HEK293T (cell line): ENCODE measurements at regions not wholly inside any gene's neighbourhood (a gene's known extent, or its start where the extent isn't known, plus 50 kb on each side); places are given as distances from the start of the nearest gene placed in this dataset.

Experiments
- ARNT ChIP-seq: fragments of 450-650 bp; IDR thresholded peaks from 2 replicates; pipeline ENCODE4 v1.6.1; 2017; ENCODE audit warnings: mild to moderate bottlenecking
- CTBP1 ChIP-seq: fragments of 450-650 bp; IDR thresholded peaks from 2 replicates; pipeline ENCODE4 v1.6.1; 2016; ENCODE audit warnings: borderline replicate concordance
- ELF4 ChIP-seq: fragments of 450-650 bp; IDR thresholded peaks from 2 replicates; pipeline ENCODE4 v1.6.1; 2017; ENCODE audit warnings: antibody characterized with exemption
- FOXA1 ChIP-seq: fragments of 450-650 bp; IDR thresholded peaks from 2 replicates; pipeline ENCODE4 v1.6.1; 2016; ENCODE audit warnings: mild to moderate bottlenecking
- FOXK2 ChIP-seq: fragments of 450-650 bp; IDR thresholded peaks from 2 replicates; pipeline ENCODE4 v1.6.1; 2016; ENCODE audit warnings: mild to moderate bottlenecking
- FOXM1 ChIP-seq: fragments of 450-650 bp; IDR thresholded peaks from 2 replicates; pipeline ENCODE4 v1.6.1; 2017; ENCODE audit warnings: mild to moderate bottlenecking, borderline replicate concordance
- HDGF ChIP-seq: fragments of 450-650 bp; IDR thresholded peaks from 2 replicates; pipeline ENCODE4 v1.6.1; 2017; ENCODE audit warnings: antibody characterized with exemption, borderline replicate concordance
- LEF1 ChIP-seq: fragments of 450-650 bp; IDR thresholded peaks from 2 replicates; pipeline ENCODE4 v1.6.1; 2017; ENCODE audit warnings: mild to moderate bottlenecking, borderline replicate concordance
- NFRKB ChIP-seq: fragments of 450-650 bp; IDR thresholded peaks from 2 replicates; pipeline ENCODE4 v1.6.1; 2016; ENCODE audit warnings: mild to moderate bottlenecking, moderate library complexity
- SP1 ChIP-seq: fragments of 450-650 bp; IDR thresholded peaks from 2 replicates; pipeline ENCODE4 v1.6.1; 2017
- SUZ12 ChIP-seq: fragments of 450-650 bp; IDR thresholded peaks from 2 replicates; pipeline ENCODE4 v1.6.1; 2016; ENCODE audit warnings: mild to moderate bottlenecking
- TARDBP ChIP-seq: fragments of 450-650 bp; IDR thresholded peaks from 2 replicates; pipeline ENCODE4 v1.6.1; 2016
- ZNF384 ChIP-seq: fragments of 450-650 bp; IDR thresholded peaks from 2 replicates; pipeline ENCODE4 v1.6.1; 2016
- TF ChIP-seq, protein P1 (sequence below): fragments of 450-650 bp; IDR thresholded peaks from 2 replicates; pipeline ENCODE4 v1.6.1; 2016

DNA sequence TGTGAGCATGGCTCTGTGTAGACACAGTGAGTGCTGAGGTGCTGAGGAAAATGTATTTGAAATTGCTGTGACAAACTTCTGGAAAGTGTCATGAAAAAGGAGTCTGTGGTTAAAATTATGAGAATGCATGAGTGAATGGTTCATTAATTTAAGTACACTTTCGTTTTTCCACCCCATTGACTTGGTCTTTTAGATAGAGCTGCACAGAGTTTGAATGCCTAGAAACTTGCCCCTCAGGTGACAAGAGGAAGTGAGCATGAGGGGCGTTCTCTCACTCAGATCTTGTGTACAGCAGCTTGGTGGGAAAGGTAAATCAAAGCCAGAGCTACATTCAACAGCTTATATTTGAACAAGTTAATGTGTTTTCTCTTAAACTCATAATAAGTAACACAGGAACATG, 296.8 kb downstream of the WDR72 start:
- no peak for TF ChIP-seq NFRKB
- no peak for TF ChIP-seq FOXM1
- TF ChIP-seq SUZ12 = no peak
- no peak for TF ChIP-seq SP1
- TF ChIP-seq, protein P1, sequence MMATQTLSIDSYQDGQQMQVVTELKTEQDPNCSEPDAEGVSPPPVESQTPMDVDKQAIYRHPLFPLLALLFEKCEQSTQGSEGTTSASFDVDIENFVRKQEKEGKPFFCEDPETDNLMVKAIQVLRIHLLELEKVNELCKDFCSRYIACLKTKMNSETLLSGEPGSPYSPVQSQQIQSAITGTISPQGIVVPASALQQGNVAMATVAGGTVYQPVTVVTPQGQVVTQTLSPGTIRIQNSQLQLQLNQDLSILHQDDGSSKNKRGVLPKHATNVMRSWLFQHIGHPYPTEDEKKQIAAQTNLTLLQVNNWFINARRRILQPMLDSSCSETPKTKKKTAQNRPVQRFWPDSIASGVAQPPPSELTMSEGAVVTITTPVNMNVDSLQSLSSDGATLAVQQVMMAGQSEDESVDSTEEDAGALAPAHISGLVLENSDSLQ = no peak
- TF ChIP-seq ELF4 = no peak
- TF ChIP-seq FOXA1 = no peak
- no peak for TF ChIP-seq ARNT
- no peak for TF ChIP-seq FOXK2
- no peak for TF ChIP-seq LEF1
- no peak for TF ChIP-seq TARDBP
- no peak for TF ChIP-seq HDGF
- TF ChIP-seq CTBP1 = no peak
- no peak for TF ChIP-seq ZNF384
